Pons (tissue), 1 donor: ENCODE measurements at regions not wholly inside any gene's neighbourhood (a gene's known extent, or its start where the extent isn't known, plus 50 kb on each side); places are given as distances from the start of the nearest gene placed in this dataset.
A peak's percentile ranks its signal among the peaks of the same experiment; 100 is the strongest.

Experiments used
- DNase-seq: peaks from one replicate; pipeline ENCODE4 v3.0.0-alpha.2; 2016; ENCODE audit warnings: low spot score

GRCh38 chr2:144079803-144080202 is 440.1 kb downstream of the ZEB2 start:
- DNase-seq = no peak

DNA sequence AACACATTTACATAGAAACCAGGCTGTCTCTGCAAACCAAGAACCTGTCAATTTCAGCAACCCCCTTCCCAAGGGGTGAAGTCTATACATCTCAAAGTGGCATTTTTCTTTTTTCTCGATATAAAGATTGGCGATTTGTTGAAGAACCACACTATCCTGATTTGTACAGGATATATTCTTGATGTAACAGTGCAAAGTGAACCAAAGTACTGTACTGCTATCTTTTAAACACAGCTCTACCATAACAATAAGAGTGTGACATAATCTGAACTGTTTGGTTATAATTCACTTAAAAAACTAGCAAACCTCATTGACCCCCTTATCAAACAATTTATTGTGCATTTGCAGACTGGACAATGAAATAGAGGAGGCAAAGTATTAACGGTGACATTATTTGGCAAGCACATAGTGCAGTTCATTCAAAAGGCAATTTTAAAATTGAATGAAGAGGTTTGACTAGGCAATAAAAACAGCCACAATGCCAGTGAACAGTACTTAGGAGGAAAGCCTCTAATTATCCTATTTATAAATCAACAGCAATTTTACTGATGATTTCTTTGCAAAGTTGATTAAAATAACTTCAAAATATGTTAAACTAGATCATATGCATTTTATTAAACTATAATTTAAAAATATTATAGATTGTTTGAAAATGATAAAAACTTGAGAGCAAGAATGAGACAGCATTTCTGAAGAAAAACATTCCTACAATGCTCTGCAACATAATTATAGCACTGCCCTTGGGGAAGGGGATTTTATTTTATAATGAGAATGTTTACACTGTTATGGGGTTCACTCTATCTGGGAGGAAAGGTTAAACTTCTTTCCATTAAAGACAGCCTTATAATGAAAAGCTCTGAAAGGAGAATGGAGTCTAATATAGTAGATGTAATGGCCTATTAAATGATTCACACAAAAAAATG is 440.9 kb downstream of the ZEB2 start:
- no peak for DNase-seq

DNA sequence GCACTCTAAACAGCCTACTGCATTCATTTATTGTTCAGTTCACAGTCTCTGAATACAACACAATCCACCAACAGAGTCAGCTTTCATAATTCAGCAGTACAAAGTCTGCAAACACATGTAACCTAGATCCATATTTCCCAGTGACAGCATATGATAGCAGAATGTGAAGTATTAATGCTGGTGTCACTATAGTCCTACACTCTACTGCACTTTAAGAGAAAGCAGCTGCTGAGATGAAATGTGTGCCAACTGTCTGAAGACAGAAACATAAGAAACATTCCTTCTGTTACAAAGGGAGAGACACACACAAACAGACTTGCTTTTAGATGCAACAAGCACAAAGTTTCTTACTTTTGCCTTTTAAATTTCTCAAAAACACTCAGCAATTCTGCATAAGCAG is 441.8 kb downstream of the ZEB2 start:
- peak; percentile 60 for DNase-seq

- DNase-seq = no peak
Observed at GRCh38 chr2:144074450-144074849, 445.5 kb downstream of the ZEB2 start.

GRCh38 chr2:144071461-144071860 is 448.5 kb downstream of the ZEB2 start:
- DNase-seq = peak; percentile 10

DNA sequence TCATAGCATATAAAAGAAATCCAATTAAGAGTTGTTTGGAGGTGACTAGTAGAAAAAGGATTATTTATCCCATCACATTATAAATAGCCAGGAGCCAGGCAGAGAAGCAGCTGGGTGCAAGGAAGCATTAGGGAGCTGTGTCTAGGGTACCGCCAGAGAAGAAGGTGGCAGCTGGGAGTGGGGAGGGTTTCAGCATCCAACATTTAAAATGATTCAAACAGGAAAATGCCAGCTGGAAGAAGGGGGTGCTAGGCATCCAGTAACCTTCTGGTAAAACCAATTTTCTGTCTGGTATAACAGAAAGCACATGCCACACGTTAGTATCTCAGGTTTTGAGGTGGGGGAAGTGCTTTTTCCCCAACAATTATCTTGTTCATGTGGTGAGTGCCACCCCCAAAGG is 452.4 kb downstream of the ZEB2 start:
- DNase-seq = no peak

DNA sequence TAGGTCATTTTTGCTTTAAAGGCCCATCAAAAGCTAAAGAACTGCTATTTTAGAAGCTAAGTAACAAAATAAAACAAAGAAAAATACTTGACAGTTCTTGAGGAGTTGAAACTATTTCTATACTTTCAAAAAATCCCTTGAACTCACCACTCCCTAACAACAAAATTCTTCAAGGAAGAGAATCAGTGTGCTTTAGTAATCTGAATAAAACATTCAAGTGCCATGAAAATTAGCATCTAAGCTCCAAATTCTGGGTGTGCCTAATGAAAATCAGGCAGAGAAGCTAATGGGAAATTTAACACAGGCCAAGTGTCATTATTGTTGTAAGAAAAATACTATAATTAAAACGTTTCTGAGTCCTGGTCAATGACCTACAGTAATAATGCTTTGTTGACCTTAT is 456.3 kb downstream of the ZEB2 start:
- no peak for DNase-seq

- DNase-seq = no peak
Observed at GRCh38 chr2:144054911-144055310, 465.0 kb downstream of the ZEB2 start.

- no peak for DNase-seq
Observed at GRCh38 chr2:144052083-144052482, 467.8 kb downstream of the ZEB2 start.

GRCh38 chr2:144049137-144049536 is 470.8 kb downstream of the ZEB2 start:
- no peak for DNase-seq

- DNase-seq = no peak
Observed at GRCh38 chr2:144048631-144049060, 471.3 kb downstream of the ZEB2 start.

DNA sequence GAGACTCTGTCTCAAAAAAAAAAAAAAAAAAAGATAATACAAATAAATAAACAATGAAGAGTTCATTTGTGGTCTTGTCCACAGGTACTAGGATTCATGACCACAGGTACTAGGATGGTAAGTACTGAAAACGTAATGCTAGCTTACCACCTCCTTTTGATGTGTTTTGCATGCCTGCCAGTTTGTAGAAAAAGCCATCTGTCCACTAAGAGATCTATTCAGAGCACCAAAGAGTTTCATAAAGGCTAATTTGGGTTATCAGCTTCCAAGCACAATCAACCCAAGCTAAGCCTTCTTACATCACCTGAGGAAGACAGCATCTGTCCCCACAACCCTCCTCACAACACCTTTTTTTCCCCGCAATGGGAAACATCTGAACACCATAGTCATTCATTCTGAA is 477.2 kb downstream of the ZEB2 start:
- DNase-seq = no peak

- no peak for DNase-seq
Observed at GRCh38 chr2:144041612-144042011, 478.3 kb downstream of the ZEB2 start.

- no peak for DNase-seq
Observed at GRCh38 chr2:144040834-144041233, 479.1 kb downstream of the ZEB2 start.

GRCh38 chr2:144032566-144032965 is 487.4 kb downstream of the ZEB2 start:
- no peak for DNase-seq

- no peak for DNase-seq
Observed at GRCh38 chr2:144030791-144031190, 489.1 kb downstream of the ZEB2 start.

DNA sequence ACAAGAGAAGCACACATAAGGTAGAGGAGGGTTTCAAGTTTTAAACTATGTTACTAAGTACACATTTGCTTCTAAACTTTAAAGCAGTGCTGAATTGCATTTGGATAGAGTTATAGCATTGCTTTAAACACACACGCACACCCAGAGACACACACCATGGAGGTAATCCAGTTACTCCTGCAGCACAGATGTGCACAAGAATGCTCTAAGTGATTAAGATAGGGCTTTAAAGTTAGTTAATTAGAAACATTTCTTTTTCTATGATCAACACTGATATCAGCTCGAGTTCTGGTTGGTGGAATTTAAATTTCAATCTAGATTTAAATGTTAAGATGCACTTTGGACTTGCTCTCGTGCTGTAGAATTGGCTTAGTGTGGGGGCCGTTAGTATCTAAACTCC is 492.3 kb downstream of the ZEB2 start:
- DNase-seq = no peak

- DNase-seq = no peak
Observed at GRCh38 chr2:144026753-144027152, 493.2 kb downstream of the ZEB2 start.

- DNase-seq = no peak
Observed at GRCh38 chr2:144020047-144020446, 499.9 kb downstream of the ZEB2 start.

DNA sequence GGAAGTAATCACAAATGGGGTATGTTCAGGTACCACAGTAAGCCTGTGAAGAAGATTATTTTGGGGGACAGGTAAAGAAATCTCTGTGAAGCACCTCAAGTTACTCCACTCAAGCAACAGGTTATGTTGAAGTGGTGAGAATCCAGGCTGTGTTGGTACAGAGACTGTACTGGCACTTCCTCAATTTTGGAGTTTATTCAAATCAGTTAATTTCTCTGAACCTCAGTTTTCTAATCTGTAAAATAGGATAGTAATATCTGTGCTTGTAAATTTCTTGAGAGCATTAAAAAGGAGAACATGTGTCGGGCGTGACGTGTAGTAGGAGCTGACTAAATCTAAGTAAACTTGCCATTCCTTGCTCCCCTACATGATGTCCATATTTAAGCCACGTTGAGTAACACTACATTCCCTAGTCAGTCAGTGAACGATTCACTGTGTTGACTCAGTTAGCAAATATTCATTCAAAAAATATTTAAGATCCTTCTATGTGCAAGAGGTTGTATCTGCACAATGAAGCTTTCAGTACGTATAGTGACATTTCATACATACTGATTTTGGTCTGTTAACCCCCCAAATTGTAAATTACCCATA is 504.2 kb downstream of the ZEB2 start:
- no peak for DNase-seq

DNA sequence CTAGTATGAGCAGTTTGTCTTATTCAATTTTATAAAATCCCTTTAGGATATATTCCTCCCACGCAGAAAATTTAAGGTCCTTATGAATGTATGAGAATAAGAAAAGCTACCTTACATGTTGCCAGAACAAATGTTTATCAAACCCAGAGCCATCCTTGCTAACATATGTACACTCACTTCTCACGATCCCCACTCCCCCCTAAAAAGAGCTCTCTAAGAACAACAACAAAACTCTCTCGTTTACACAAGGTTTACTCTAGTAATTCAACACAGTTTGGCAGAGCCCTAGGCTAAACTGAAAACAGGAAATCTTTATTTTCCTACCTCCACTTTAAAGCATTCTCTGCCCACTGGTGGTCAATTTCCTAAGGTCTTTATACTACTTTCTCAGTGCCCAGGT is 504.9 kb downstream of the ZEB2 start:
- DNase-seq = no peak

DNA sequence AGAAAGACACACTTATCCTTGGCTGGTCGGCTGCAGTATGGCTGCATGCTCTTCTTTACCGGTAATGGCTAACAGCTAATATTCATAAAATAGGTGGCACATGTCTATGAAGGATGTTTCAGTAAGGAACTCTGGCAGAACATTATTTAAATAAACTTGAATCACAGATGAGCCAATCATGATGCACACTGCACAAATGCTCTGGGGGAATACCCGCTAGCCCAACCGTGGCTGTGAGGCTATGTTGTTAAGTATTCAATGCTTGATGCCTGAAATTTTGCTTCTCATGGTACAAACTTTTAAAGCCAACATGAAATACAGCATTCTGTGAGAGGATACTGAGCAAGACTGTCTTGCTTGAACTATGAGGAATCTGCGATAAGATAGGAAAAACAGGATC is 505.8 kb downstream of the ZEB2 start:
- DNase-seq = no peak

- no peak for DNase-seq
Observed at GRCh38 chr2:144012304-144012703, 507.6 kb downstream of the ZEB2 start.

GRCh38 chr2:144011553-144011952 is 508.4 kb downstream of the ZEB2 start:
- DNase-seq = no peak
